Fibroblast of pulmonary artery (primary cell): ENCODE measurements at regions not wholly inside any gene's neighbourhood (a gene's known extent, or its start where the extent isn't known, plus 50 kb on each side); places are given as distances from the start of the nearest gene placed in this dataset.
A peak's percentile ranks its signal among the peaks of the same experiment; 100 is the strongest.

Experiments used
- DNase-seq: peaks from one replicate; pipeline ENCODE4 v3.0.0-alpha.2; 2010; ENCODE audit warnings: low read depth
- H3K4me3 ChIP-seq: replicated peaks from 2 replicates; pipeline ENCODE4 v1.5.1; 2011; ENCODE audit warnings: low read depth, mild to moderate bottlenecking, control low read depth, low read length, moderate library complexity
- TF ChIP-seq, protein P1 (sequence below): IDR thresholded peaks from 2 replicates; pipeline ENCODE4 v1.5.1; 2011; ENCODE audit warnings: mild to moderate bottlenecking, control low read depth, low read length, inconsistent platforms; ENCODE audit errors: missing control alignments

DNA sequence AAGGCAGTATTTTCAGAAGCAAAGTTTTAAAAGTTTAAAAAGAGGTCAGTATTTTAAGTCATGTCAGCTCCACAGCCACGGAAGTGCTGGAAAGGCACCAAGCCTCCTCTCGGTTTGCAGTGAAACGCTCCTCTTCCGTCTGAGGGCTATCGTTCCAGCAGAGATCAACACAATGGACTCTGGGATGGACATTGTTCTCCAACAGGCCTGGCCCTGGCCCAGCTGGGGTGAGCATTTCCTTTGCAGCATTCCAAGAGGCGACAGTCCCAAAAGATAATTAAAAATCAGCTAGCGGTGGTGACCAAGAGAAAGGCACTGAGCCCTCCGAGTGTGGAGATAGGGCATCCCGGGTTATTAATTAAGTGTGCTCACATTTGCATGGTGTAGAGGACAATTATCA lies 95.9 kb upstream of the LCLAT1 start:
- no peak overlapping the region for H3K4me3 ChIP-seq
- DNase-seq: peak; percentile 57
- TF ChIP-seq, protein P1, sequence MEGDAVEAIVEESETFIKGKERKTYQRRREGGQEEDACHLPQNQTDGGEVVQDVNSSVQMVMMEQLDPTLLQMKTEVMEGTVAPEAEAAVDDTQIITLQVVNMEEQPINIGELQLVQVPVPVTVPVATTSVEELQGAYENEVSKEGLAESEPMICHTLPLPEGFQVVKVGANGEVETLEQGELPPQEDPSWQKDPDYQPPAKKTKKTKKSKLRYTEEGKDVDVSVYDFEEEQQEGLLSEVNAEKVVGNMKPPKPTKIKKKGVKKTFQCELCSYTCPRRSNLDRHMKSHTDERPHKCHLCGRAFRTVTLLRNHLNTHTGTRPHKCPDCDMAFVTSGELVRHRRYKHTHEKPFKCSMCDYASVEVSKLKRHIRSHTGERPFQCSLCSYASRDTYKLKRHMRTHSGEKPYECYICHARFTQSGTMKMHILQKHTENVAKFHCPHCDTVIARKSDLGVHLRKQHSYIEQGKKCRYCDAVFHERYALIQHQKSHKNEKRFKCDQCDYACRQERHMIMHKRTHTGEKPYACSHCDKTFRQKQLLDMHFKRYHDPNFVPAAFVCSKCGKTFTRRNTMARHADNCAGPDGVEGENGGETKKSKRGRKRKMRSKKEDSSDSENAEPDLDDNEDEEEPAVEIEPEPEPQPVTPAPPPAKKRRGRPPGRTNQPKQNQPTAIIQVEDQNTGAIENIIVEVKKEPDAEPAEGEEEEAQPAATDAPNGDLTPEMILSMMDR: no peak

DNA sequence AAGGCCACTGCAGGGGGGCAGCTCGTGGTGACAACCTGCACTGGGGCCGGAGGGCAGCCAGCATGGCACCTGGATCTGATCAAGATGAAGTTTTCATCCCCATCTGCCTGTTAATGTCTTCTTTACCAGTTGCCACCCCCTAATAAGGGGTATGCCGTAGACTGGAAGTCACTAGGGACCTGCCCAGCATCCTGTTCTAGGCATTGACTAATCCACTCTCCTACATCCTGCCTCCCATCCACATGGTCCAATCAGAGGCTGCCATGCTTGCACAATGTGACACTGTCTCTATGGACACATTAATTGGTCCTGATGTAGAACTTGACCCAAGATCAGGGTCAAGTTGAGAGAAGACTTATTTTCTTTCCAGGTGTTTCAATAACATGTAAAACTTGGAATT lies 95.1 kb upstream of the LCLAT1 start:
- no peak for DNase-seq
- no peak overlapping the region for H3K4me3 ChIP-seq
- TF ChIP-seq, protein P1: no peak

DNA sequence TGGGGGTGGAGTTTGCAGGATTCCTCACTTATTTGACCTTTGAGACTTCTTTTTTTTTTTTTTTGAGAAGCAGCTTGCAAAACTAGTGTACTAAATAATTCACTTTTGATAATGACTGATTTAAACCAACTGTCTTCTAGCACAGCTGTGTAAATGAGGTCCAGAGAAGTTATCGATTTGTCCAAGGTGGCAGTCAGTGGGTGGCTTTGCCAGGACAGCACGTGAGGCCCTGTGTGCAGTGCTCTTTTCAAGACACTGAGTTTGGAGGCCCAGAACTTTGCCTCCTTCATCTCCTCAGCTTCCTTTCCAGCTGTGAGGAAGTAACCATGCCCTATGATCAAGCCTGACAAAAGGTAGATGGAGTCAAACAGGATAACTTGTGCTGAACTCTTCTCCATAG lies 92.9 kb upstream of the LCLAT1 start:
- TF ChIP-seq, protein P1: no peak
- DNase-seq: no peak

DNA sequence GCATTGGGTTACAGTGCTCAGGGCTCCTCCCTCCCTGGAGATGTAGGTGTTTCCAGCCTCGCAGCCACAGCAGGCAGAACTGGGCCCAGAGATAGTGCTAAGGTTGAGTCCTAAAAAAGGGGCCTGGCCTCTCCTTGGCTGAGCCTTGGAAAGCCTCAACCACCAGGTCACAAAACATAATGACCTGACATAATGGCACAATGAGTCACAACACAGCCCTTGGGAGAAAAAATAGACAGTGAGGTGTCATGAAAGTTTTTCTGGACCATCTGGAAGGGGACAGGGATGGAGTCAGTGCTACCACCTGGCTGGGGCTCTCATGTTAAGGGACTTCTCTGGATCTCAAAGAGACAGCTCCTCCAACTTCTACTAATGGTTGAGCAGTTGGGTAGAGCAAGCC lies 92.4 kb upstream of the LCLAT1 start:
- TF ChIP-seq, protein P1: no peak
- no peak overlapping the region for H3K4me3 ChIP-seq

More for the DNA sequence above, 92.9 kb upstream of the LCLAT1 start:
- H3K4me3 ChIP-seq: no peak overlapping the region

DNA sequence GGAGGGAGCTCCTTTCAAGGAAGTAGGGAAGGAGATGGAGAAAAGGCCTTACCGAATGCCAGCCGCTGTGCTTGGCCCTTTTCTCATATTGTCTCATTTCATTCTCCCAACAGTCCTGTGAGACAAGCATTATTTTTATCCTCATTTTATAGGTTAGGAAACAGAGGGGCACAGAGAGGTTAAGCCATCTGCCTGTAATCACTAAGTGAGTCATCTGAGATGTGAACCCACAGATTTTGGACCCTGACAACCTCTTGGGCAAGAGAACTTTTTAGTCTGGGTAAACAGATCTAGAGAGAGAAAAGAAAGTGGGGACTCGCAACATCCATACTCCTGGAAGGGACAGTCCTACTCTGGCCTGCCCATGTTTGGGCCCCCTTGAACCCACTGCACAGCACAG lies 91.7 kb upstream of the LCLAT1 start:
- no peak overlapping the region for H3K4me3 ChIP-seq
- DNase-seq: no peak
- TF ChIP-seq, protein P1: no peak

More for the DNA sequence above, 92.4 kb upstream of the LCLAT1 start:
- DNase-seq: no peak

DNA sequence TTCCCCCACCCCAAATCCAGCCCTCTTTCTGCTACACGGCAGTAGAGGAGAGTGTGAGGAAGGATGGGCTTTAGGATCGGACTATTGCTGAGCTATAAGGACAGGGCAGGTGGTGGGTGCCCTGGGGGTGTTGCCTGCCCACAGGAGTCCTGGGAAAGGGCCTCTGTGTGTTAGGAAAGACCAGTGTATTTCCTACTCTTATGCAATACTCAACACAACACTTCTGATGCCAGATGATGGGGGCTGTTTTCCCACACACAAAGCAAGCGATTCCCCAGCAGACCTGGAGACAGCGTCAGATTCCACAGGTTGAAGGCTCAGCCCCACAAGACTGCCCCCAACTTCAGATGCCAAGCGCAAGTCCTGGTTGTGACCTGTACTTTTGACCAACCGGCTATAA lies 91.0 kb upstream of the LCLAT1 start:
- DNase-seq: peak; percentile 13
- TF ChIP-seq, protein P1: no peak
- H3K4me3 ChIP-seq: no peak overlapping the region

DNA sequence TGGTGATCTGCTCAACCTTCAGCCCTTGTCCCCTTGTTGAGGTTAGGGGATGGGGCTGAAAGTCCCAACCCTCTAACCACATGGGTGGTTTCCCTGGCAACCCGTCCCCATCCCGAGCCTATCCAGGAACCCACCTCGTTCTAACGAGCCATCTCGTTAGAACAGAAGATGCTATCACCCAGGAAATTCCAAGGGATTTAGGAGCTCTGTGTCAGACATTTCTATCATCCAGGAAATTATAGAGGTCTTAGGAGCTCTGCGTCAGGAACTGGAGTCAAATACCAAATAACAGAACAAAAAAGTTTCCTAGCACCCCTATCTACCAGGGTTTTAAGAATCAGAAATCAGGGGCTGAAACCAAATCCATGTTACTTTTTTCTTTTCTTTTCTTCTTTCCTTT lies 90.3 kb upstream of the LCLAT1 start:
- TF ChIP-seq, protein P1: no peak
- no peak for DNase-seq
- H3K4me3 ChIP-seq: no peak overlapping the region
